Ishikawa (cell line): ENCODE measurements at regions not wholly inside any gene's neighbourhood (a gene's known extent, or its start where the extent isn't known, plus 50 kb on each side); places are given as distances from the start of the nearest gene placed in this dataset.

Source experiments
- CEBPB ChIP-seq: IDR thresholded peaks from 2 replicates; pipeline ENCODE4 v1.6.1; 2012
- CREB1 ChIP-seq: IDR thresholded peaks from 2 replicates; pipeline ENCODE4 v1.6.1; 2012; ENCODE audit warnings: low read depth
- EGR1 ChIP-seq: IDR thresholded peaks from 2 replicates; pipeline ENCODE4 v1.6.1; 2012
- EP300 ChIP-seq: IDR thresholded peaks from 2 replicates; pipeline ENCODE4 v1.6.1; 2012; ENCODE audit warnings: borderline replicate concordance
- FOXM1 ChIP-seq: IDR thresholded peaks from 2 replicates; pipeline ENCODE4 v1.6.1; 2012; ENCODE audit warnings: low read depth, borderline replicate concordance
- MAX ChIP-seq: IDR thresholded peaks from 2 replicates; pipeline ENCODE4 v1.6.1; 2012
- NFIC ChIP-seq: IDR thresholded peaks from 2 replicates; pipeline ENCODE4 v1.6.1; 2012
- RAD21 ChIP-seq: IDR thresholded peaks from 2 replicates; pipeline ENCODE4 v1.6.1; 2012; ENCODE audit warnings: low read depth
- REST ChIP-seq: IDR thresholded peaks from 2 replicates; pipeline ENCODE4 v1.6.1; 2012; ENCODE audit warnings: low read depth, mild to moderate bottlenecking
- TAF1 ChIP-seq: IDR thresholded peaks from 2 replicates; pipeline ENCODE4 v1.6.1; 2012; ENCODE audit warnings: low read depth, mild to moderate bottlenecking
- TCF12 ChIP-seq: IDR thresholded peaks from 2 replicates; pipeline ENCODE4 v1.6.1; 2012; ENCODE audit warnings: low read depth
- TEAD4 ChIP-seq: IDR thresholded peaks from 2 replicates; pipeline ENCODE4 v1.6.1; 2012
- USF1 ChIP-seq: IDR thresholded peaks from 2 replicates; pipeline ENCODE4 v1.6.1; 2012
- YY1 ChIP-seq: IDR thresholded peaks from 2 replicates; pipeline ENCODE4 v1.6.1; 2012; ENCODE audit warnings: low read depth
- ZBTB7A ChIP-seq: IDR thresholded peaks from 2 replicates; pipeline ENCODE4 v1.6.1; 2012; ENCODE audit warnings: low read depth

GRCh38 chr4:179285696-179286095, 1843.5 kb upstream of the AGA start:
- TF ChIP-seq YY1 (no peak), REST (no peak), TEAD4 (no peak), TAF1 (no peak), ZBTB7A (no peak), CEBPB (no peak), TCF12 (no peak), FOXM1 (no peak), CREB1 (no peak), EGR1 (no peak), MAX (no peak), EP300 (no peak), RAD21 (no peak), USF1 (no peak), NFIC (no peak)

GRCh38 chr4:179291657-179292056, 1849.4 kb upstream of the AGA start:
- TF ChIP-seq YY1 (no peak), USF1 (no peak), TCF12 (no peak), CREB1 (no peak), EP300 (no peak), TAF1 (no peak), ZBTB7A (no peak), EGR1 (no peak), NFIC (no peak), TEAD4 (no peak), MAX (no peak), CEBPB (no peak), REST (no peak), RAD21 (no peak)

- no peak for TF ChIP-seq USF1
- TF ChIP-seq TCF12: no peak
- TF ChIP-seq MAX: no peak
- TF ChIP-seq EGR1: no peak
- TF ChIP-seq FOXM1: no peak
- no peak for TF ChIP-seq RAD21
- no peak for TF ChIP-seq CREB1
- no peak for TF ChIP-seq TAF1
- TF ChIP-seq YY1: no peak
- no peak for TF ChIP-seq REST
- no peak for TF ChIP-seq CEBPB
- no peak for TF ChIP-seq NFIC
- no peak for TF ChIP-seq EP300
- no peak for TF ChIP-seq ZBTB7A
- TF ChIP-seq TEAD4: no peak
These were observed 1850.2 kb upstream of the AGA start for GRCh38 chr4:179292468-179292867.
